Neural cell (in vitro differentiated cells): ENCODE measurements at regions not wholly inside any gene's neighbourhood (a gene's known extent, or its start where the extent isn't known, plus 50 kb on each side); places are given as distances from the start of the nearest gene placed in this dataset.

ENCODE experiments used
- H2AFZ ChIP-seq: fragments of 200-600, 300-800 bp; sonication (generic), shearing (Covaris generic); 2 replicates; pipeline ENCODE4 v1.6.0; 2014; ENCODE audit warnings: low read depth, mild to moderate bottlenecking, antibody characterized with exemption, low read length, moderate library complexity
- H3F3A ChIP-seq: fragments of 200-600 bp; shearing (Covaris generic); 2 replicates; pipeline ENCODE4 v1.6.1; 2016; ENCODE audit warnings: mild to moderate bottlenecking, moderate library complexity, mixed read lengths, antibody characterized with exemption, low read length; ENCODE audit not compliant: insufficient read depth, poor library complexity, severe bottlenecking
- H3K27ac ChIP-seq: fragments of 200-600, 300-800 bp; sonication (generic), shearing (Covaris generic); 2 replicates; pipeline ENCODE4 v1.5.1; 2014; ENCODE audit warnings: mild to moderate bottlenecking, low read length, moderate library complexity
- H3K27me3 ChIP-seq: fragments of 300-800, 200-600 bp; sonication (generic), shearing (Covaris generic); 2 replicates; pipeline ENCODE4 v1.6.0; 2014; ENCODE audit warnings: mild to moderate bottlenecking, low read depth, low read length, moderate library complexity; ENCODE audit not compliant: insufficient read depth
- H3K36me3 ChIP-seq: fragments of 300-800, 200-600 bp; sonication (generic), shearing (Covaris generic); 2 replicates; pipeline ENCODE4 v1.5.1; 2014; ENCODE audit warnings: mild to moderate bottlenecking, antibody characterized with exemption, low read length, moderate library complexity; ENCODE audit not compliant: insufficient read depth
- H3K4me2 ChIP-seq: fragments of 300-800, 200-600 bp; sonication (generic), shearing (Covaris generic); 2 replicates; pipeline ENCODE4 v1.6.0; 2014; ENCODE audit warnings: mild to moderate bottlenecking, low read length
- H3K4me3 ChIP-seq: fragments of 300-800, 200-600 bp; sonication (generic), shearing (Covaris generic); 2 replicates; pipeline ENCODE4 v1.5.1; 2014; ENCODE audit warnings: mild to moderate bottlenecking, low read length, moderate library complexity
- H3K79me2 ChIP-seq: fragments of 200-600 bp; shearing (Covaris generic); replicated peaks from 2 replicates; pipeline ENCODE4 v1.6.0; 2014; ENCODE audit warnings: mild to moderate bottlenecking, low read length, moderate library complexity; ENCODE audit not compliant: insufficient read depth
- H3K9ac ChIP-seq: fragments of 300-800, 200-600 bp; sonication (generic), shearing (Covaris generic); 2 replicates; pipeline ENCODE4 v1.6.1; 2016; ENCODE audit warnings: mild to moderate bottlenecking, low read length, mixed read lengths
- H3K9me2 ChIP-seq: fragments of 200-600 bp; shearing (Covaris generic); 2 replicates; pipeline ENCODE4 v1.6.1; 2016; ENCODE audit warnings: mild to moderate bottlenecking, low read length, mixed read lengths; ENCODE audit not compliant: insufficient read depth
- H3K9me3 ChIP-seq: fragments of 200-600, 300-800 bp; sonication (generic), shearing (Covaris generic); 2 replicates; pipeline ENCODE4 v1.6.1; 2016; ENCODE audit warnings: mild to moderate bottlenecking, mixed run types, low read length, moderate library complexity, mixed read lengths
- H4K20me1 ChIP-seq: fragments of 200-600 bp; shearing (Covaris generic); 2 replicates; pipeline ENCODE4 v1.6.1; 2016; ENCODE audit warnings: mild to moderate bottlenecking, mixed run types; ENCODE audit not compliant: insufficient read depth
- CTCF ChIP-seq: fragments of 450-650 bp; IDR thresholded peaks from 2 replicates; pipeline ENCODE4 v1.5.1; 2014; ENCODE audit warnings: antibody characterized with exemption, mild to moderate bottlenecking, moderate library complexity; ENCODE audit not compliant: poor library complexity, severe bottlenecking
- EP300 ChIP-seq: fragments of 450-650 bp; conservative IDR thresholded peaks from 2 replicates; pipeline ENCODE4 v1.6.1; 2014; ENCODE audit warnings: antibody characterized with exemption, mild to moderate bottlenecking, moderate library complexity; ENCODE audit not compliant: poor library complexity, severe bottlenecking
- EZH2 ChIP-seq: fragments of 200-600, 300-800 bp; shearing (Covaris generic), sonication (generic); IDR thresholded peaks from 2 replicates; pipeline ENCODE4 v1.6.1; 2014; ENCODE audit warnings: antibody characterized with exemption, low read length, borderline replicate concordance, mild to moderate bottlenecking; ENCODE audit not compliant: insufficient read depth, poor library complexity, severe bottlenecking
- MXI1 ChIP-seq: fragments of 450-650 bp; conservative IDR thresholded peaks from 2 replicates; pipeline ENCODE4 v1.6.1; 2014; ENCODE audit warnings: antibody characterized with exemption, mild to moderate bottlenecking; ENCODE audit not compliant: poor library complexity, severe bottlenecking
- POLR2AphosphoS5 ChIP-seq: IDR thresholded peaks from 2 replicates; pipeline ENCODE4 v1.6.1; 2012
- RAD21 ChIP-seq: fragments of 450-650 bp; conservative IDR thresholded peaks from 2 replicates; pipeline ENCODE4 v1.6.1; 2014; ENCODE audit warnings: antibody characterized with exemption, mild to moderate bottlenecking, moderate library complexity
- REST ChIP-seq: IDR thresholded peaks from 2 replicates; pipeline ENCODE4 v1.6.1; 2012; ENCODE audit warnings: borderline replicate concordance
- SMC3 ChIP-seq: fragments of 450-650 bp; conservative IDR thresholded peaks from 2 replicates; pipeline ENCODE4 v1.6.1; 2014; ENCODE audit warnings: antibody characterized with exemption, mild to moderate bottlenecking, moderate library complexity; ENCODE audit not compliant: poor library complexity
- TAF1 ChIP-seq: IDR thresholded peaks from 2 replicates; pipeline ENCODE4 v1.6.1; 2012; ENCODE audit warnings: low read depth

GRCh38 chr17:71764505-71764904 lies 356.3 kb upstream of the SOX9 start:
- TF ChIP-seq MXI1 (no peak), TAF1 (no peak), RAD21 (no peak), EZH2 (no peak), CTCF (no peak), POLR2AphosphoS5 (no peak), EP300 (no peak), SMC3 (no peak), REST (no peak)
- no peaks in the 10 kb centered on the region for H3K79me2 ChIP-seq
- no peaks in the 10 kb centered on the region for H4K20me1 ChIP-seq
- H3K9me2 ChIP-seq, result no peaks in the 10 kb centered on the region
- H3K27me3 ChIP-seq, result no peaks in the 10 kb centered on the region
- H3F3A ChIP-seq, result no peaks in the 10 kb centered on the region
- H3K4me2 ChIP-seq, result no peak overlapping the region
- no peaks in the 10 kb centered on the region for H3K9me3 ChIP-seq
- H3K36me3 ChIP-seq, result no peaks in the 10 kb centered on the region
- no peak overlapping the region for H3K27ac ChIP-seq
- H3K9ac ChIP-seq, result no peak overlapping the region
- no peak overlapping the region for H3K4me3 ChIP-seq
- H2AFZ ChIP-seq, result no peak overlapping the region

- no peak for TF ChIP-seq CTCF
- TF ChIP-seq MXI1, result no peak
- TF ChIP-seq POLR2AphosphoS5, result no peak
- TF ChIP-seq TAF1, result no peak
- no peak for TF ChIP-seq REST
- no peak for TF ChIP-seq EZH2
- no peak for TF ChIP-seq RAD21
- no peak for TF ChIP-seq EP300
- TF ChIP-seq SMC3, result no peak
- Histone ChIP-seq H3K9me3 (no peaks in the 10 kb centered on the region), H3F3A (no peaks in the 10 kb centered on the region), H3K27me3 (no peaks in the 10 kb centered on the region), H4K20me1 (no peaks in the 10 kb centered on the region), H2AFZ (no peak overlapping the region), H3K79me2 (no peaks in the 10 kb centered on the region), H3K27ac (no peak overlapping the region), H3K4me2 (no peak overlapping the region), H3K4me3 (no peak overlapping the region), H3K9me2 (no peaks in the 10 kb centered on the region), H3K36me3 (no peaks in the 10 kb centered on the region), H3K9ac (no peak overlapping the region)
Measured at GRCh38 chr17:71765437-71765836, 355.4 kb upstream of the SOX9 start.
